GM23248 (cell line): ENCODE measurements at regions not wholly inside any gene's neighbourhood (a gene's known extent, or its start where the extent isn't known, plus 50 kb on each side); places are given as distances from the start of the nearest gene placed in this dataset.

Source experiments
- EZH2 ChIP-seq: fragments of 200-600 bp; sonication (generic); IDR thresholded peaks from 2 replicates; pipeline ENCODE4 v1.6.1; 2018; ENCODE audit warnings: antibody characterized with exemption, mild to moderate bottlenecking; ENCODE audit not compliant: insufficient read depth, poor library complexity, severe bottlenecking
- EZH2phosphoT487 ChIP-seq: fragments of 200-600 bp; sonication (generic); IDR thresholded peaks from 2 replicates; pipeline ENCODE4 v1.6.1; 2018; ENCODE audit warnings: antibody characterized with exemption, moderate library complexity, mild to moderate bottlenecking, low read depth; ENCODE audit not compliant: insufficient read depth

DNA sequence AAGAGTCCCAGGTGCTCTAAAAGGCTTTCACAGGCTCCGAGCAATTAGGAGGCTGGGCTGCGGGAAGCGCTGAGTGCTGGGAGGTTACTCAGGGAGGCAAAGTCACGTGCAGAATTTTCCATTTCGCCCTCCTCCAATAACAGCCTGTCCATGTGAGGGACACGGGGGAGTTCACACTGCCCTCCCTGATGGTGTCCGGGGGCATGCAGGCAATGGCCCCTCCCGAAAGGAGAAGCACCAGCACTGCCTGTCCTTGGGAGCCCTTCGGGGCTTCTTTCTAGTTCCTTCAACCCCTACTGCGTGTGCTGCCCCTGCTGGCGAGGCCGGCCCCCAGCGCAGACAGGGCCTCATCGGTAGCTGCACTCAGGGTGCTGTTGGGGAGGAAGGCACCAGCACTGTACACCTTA, 63.1 kb upstream of the HPCAL1 start:
- no peak for TF ChIP-seq EZH2phosphoT487
- no peak for TF ChIP-seq EZH2
